H1 (cell line): ENCODE measurements at regions not wholly inside any gene's neighbourhood (a gene's known extent, or its start where the extent isn't known, plus 50 kb on each side); places are given as distances from the start of the nearest gene placed in this dataset.

Experiments used
- RFX5 ChIP-seq: IDR thresholded peaks from 2 replicates; pipeline ENCODE4 v1.6.1; 2011; ENCODE audit warnings: low read depth, low read length, improper control_type of control experiment, borderline replicate concordance
- ZNF274 ChIP-seq: IDR thresholded peaks from 2 replicates; pipeline ENCODE4 v1.7.0; 2012; ENCODE audit warnings: low read length, borderline replicate concordance; ENCODE audit errors: extremely low read depth
- TF ChIP-seq, protein P1 (sequence below), 3 experiments: IDR thresholded peaks; 1 replicate in 2 of 3; 2 replicates in 1 of 3; pipeline versions ENCODE4 v1.5.1 to v1.6.1; 2011; ENCODE audit warnings: low read length in 3 of 3, mild to moderate bottlenecking in 3 of 3, inconsistent platforms in 2 of 3, low read depth in 1 of 3, moderate library complexity in 1 of 3; ENCODE audit not compliant: insufficient read depth in 1 of 3; ENCODE audit errors: control extremely low read depth in 1 of 3

DNA sequence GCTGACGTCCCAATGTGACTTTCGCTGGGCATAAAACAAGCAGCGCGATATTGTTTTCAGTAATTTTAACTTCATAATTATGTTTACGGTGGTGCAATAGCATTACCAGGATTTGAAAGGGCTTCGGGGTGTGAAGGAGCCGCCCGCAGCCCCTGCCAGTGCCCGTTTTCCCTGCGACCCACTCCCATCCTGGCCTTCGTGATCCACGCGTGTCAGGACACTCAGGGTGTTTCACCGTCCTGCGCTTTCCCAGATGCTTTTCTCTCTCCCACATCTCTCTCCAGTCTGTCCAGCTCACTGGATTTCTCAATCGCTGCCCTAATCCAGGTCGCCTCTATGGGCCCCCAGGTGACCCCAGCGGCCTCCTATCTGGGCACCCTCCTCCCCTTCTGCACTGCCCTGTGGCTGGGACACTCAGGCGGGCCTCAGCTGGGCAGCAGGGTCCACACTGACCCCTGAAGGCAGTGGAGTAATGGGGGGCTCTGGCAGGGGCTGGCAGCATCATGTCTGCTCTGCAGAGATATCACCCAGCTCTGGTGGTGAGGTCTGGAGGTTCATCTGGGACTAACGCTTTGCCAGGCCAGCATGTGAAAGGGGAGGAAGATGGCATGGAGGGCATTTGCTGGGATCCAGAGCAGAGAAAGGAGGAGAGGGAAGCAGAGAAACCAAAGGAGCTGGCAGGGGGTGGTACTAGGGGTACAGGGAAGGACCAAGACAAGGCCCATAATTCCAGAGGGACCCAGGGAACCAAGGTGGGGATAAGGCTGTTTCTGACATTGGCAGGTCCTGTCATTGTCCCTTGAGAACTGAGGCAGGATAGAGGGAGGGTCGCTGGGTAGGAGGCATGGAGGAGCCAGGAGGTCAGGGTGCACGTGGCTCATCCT, 622.8 kb downstream of the BRD1 start (continued):
- TF ChIP-seq, protein P1, sequence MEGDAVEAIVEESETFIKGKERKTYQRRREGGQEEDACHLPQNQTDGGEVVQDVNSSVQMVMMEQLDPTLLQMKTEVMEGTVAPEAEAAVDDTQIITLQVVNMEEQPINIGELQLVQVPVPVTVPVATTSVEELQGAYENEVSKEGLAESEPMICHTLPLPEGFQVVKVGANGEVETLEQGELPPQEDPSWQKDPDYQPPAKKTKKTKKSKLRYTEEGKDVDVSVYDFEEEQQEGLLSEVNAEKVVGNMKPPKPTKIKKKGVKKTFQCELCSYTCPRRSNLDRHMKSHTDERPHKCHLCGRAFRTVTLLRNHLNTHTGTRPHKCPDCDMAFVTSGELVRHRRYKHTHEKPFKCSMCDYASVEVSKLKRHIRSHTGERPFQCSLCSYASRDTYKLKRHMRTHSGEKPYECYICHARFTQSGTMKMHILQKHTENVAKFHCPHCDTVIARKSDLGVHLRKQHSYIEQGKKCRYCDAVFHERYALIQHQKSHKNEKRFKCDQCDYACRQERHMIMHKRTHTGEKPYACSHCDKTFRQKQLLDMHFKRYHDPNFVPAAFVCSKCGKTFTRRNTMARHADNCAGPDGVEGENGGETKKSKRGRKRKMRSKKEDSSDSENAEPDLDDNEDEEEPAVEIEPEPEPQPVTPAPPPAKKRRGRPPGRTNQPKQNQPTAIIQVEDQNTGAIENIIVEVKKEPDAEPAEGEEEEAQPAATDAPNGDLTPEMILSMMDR (IDR thresholded peaks at IDR 0.05; ENCODE audit: control extremely low read depth in 1 of 3, insufficient read depth in 1 of 3, low read depth in 1 of 3, low read length in 3 of 3) = no peak
- TF ChIP-seq ZNF274 = no peak
- no peak for TF ChIP-seq RFX5
